Astrocyte (in vitro differentiated cells and primary cell): ENCODE measurements at regions not wholly inside any gene's neighbourhood (a gene's known extent, or its start where the extent isn't known, plus 50 kb on each side); places are given as distances from the start of the nearest gene placed in this dataset.

ENCODE experiments used
- CTCF ChIP-seq: IDR thresholded peaks from 2 replicates; pipeline ENCODE4 v1.5.1; 2011; ENCODE audit warnings: low read depth, mild to moderate bottlenecking, inconsistent platforms, low read length, moderate library complexity; ENCODE audit not compliant: insufficient read depth
- EZH2 ChIP-seq: IDR thresholded peaks from 2 replicates; pipeline ENCODE4 v1.6.1; 2012; ENCODE audit warnings: mild to moderate bottlenecking, low read length, inconsistent platforms; ENCODE audit not compliant: insufficient read depth

DNA sequence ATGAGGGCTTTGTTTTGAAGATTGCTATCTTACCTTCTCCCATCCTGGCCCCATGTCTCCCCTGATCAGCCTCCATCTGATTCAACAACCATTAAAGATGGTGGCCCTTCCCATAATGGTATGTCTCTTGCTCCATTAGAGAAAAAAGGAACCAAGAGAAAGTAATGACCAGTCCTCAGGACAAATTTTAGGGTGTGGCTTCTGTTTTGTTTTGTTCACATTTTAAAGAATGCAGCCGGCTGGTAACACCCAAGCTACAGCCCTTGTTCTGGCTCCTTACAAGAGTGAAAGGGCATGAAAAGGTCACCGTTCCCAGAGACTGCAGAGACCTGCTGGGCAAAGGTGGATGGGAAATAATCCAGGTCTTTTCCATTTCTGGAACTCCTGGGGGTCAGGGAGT is 287.9 kb upstream of the NEBL start:
- TF ChIP-seq CTCF, result no peak
- TF ChIP-seq EZH2, result no peak
